Esophagus squamous epithelium (tissue), 4 donors: ENCODE measurements at regions not wholly inside any gene's neighbourhood (a gene's known extent, or its start where the extent isn't known, plus 50 kb on each side); places are given as distances from the start of the nearest gene placed in this dataset.

Source experiments
- POLR2A ChIP-seq, 4 donors: fragments of 450-650 bp; IDR thresholded peaks; one replicate each; pipeline ENCODE4 v1.6.1; 2017; ENCODE audit warnings: antibody characterized with exemption in 4 of 4, mild to moderate bottlenecking in 4 of 4, moderate library complexity in 3 of 4
- TF ChIP-seq, protein P1 (sequence below), 6 experiments: fragments of 450-650 bp in 4 of 6; fragments of 200-600 bp in 2 of 6; sonication (generic) in 2 of 6; IDR thresholded peaks; one replicate each; pipeline ENCODE4 v1.5.1; 2016 to 2019; ENCODE audit warnings: antibody characterized with exemption in 6 of 6, mild to moderate bottlenecking in 4 of 6, moderate library complexity in 4 of 6

DNA sequence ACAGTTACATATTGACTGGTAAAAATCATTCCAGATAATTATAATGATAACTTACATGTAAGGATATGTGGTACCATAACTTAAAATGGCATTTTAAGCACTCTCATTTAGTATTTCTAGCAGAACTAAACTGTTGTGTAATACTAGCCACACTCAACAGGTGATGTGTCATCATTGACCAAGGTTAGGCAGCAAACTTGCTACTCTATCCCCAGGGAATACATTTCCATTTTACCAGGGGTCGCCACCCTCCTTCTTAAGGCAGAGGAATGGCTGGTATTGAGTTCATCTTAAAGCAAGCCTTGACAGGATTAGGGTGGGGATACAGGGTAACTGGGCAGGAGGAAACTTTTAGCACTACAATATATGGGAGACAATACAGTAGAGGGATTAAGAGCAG, 259.8 kb upstream of the CAMK1G start:
- TF ChIP-seq, protein P1, sequence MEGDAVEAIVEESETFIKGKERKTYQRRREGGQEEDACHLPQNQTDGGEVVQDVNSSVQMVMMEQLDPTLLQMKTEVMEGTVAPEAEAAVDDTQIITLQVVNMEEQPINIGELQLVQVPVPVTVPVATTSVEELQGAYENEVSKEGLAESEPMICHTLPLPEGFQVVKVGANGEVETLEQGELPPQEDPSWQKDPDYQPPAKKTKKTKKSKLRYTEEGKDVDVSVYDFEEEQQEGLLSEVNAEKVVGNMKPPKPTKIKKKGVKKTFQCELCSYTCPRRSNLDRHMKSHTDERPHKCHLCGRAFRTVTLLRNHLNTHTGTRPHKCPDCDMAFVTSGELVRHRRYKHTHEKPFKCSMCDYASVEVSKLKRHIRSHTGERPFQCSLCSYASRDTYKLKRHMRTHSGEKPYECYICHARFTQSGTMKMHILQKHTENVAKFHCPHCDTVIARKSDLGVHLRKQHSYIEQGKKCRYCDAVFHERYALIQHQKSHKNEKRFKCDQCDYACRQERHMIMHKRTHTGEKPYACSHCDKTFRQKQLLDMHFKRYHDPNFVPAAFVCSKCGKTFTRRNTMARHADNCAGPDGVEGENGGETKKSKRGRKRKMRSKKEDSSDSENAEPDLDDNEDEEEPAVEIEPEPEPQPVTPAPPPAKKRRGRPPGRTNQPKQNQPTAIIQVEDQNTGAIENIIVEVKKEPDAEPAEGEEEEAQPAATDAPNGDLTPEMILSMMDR (IDR thresholded peaks at IDR 0.05), result no peak
- no peak for TF ChIP-seq POLR2A (IDR thresholded peaks at IDR 0.05)
